ENCODE measurements at regions not wholly inside any gene's neighbourhood (a gene's known extent, or its start where the extent isn't known, plus 50 kb on each side); places are given as distances from the start of the nearest gene placed in this dataset.

DNA sequence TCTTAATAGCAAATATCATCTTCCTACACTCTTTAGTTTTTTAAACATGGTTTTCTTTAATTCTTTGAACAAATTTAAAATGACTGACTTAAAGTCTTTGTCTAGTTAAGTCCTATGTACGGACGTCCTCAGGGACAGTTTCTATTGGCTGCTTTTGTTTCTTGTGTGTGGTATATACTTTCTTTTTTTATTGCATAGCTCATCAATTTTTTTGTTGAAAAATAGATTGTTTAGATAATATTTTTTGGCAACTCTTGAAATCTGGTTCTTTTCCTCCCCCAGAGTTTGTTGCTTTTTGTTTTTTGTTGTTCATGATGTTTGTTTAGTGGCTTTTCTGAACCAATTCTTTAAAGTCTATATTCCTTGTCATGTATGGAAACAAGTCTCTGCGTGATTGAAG, 479.8 kb downstream of the PREX1 start:
- TF ChIP-seq TAF1 (IDR thresholded peaks at IDR 0.05; ENCODE audit: low read depth, low read length) (no peak), POLR2A (IDR thresholded peaks at IDR 0.05; ENCODE audit: low read depth, low read length) (no peak)
